HG02938 (cell line): ENCODE measurements at regions not wholly inside any gene's neighbourhood (a gene's known extent, or its start where the extent isn't known, plus 50 kb on each side); places are given as distances from the start of the nearest gene placed in this dataset.
"Not testable (repeated sequence)": the region's sequence is repeated elsewhere in the genome, so short reads cannot be mapped to it uniquely, and the experiment has no call there.

Source experiments
- ATAC-seq: cut with Tn5 transposase; IDR thresholded peaks from one replicate; pipeline ENCODE4 v1.9.1; 2021; ENCODE audit warnings: mild to moderate bottlenecking, moderate library complexity; ENCODE audit not compliant: unreplicated experiment

- no peak for ATAC-seq
Measured at GRCh38 chr4:23117826-23118225, 425.1 kb downstream of the GBA3 start.

- ATAC-seq, result no peak
Measured at GRCh38 chr4:23114538-23114937, 421.8 kb downstream of the GBA3 start.

- ATAC-seq, result no peak
Measured at GRCh38 chr4:23113104-23113503, 420.4 kb downstream of the GBA3 start.

GRCh38 chr4:23106516-23106915 is 413.8 kb downstream of the GBA3 start:
- ATAC-seq, result no peak

- no peak for ATAC-seq
Measured at GRCh38 chr4:23105759-23106370, 413.1 kb downstream of the GBA3 start.

GRCh38 chr4:23097251-23097650 is 404.5 kb downstream of the GBA3 start:
- no peak for ATAC-seq

GRCh38 chr4:23091711-23092110 is 399.0 kb downstream of the GBA3 start:
- no peak for ATAC-seq

GRCh38 chr4:23085249-23085568 is 392.5 kb downstream of the GBA3 start:
- no peak for ATAC-seq

GRCh38 chr4:23084559-23085248 is 392.0 kb downstream of the GBA3 start:
- no peak for ATAC-seq

- ATAC-seq, result no peak
Measured at GRCh38 chr4:23083391-23083790, 390.7 kb downstream of the GBA3 start.

GRCh38 chr4:23080171-23080570 is 387.4 kb downstream of the GBA3 start:
- ATAC-seq, result not testable (repeated sequence)

GRCh38 chr4:23070848-23071570 is 378.3 kb downstream of the GBA3 start:
- ATAC-seq, result no peak

- no peak for ATAC-seq
Measured at GRCh38 chr4:23068756-23069155, 376.0 kb downstream of the GBA3 start.

- ATAC-seq, result no peak
Measured at GRCh38 chr4:23068287-23068686, 375.6 kb downstream of the GBA3 start.

- no peak for ATAC-seq
Measured at GRCh38 chr4:23062188-23062587, 369.5 kb downstream of the GBA3 start.

- ATAC-seq, result no peak
Measured at GRCh38 chr4:23061431-23061830, 368.7 kb downstream of the GBA3 start.

- ATAC-seq, result no peak
Measured at GRCh38 chr4:23060776-23061175, 368.0 kb downstream of the GBA3 start.

- no peak for ATAC-seq
Measured at GRCh38 chr4:23058165-23058776, 365.5 kb downstream of the GBA3 start.

- no peak for ATAC-seq
Measured at GRCh38 chr4:23041501-23041900, 348.8 kb downstream of the GBA3 start.

- ATAC-seq, result no peak
Measured at GRCh38 chr4:23040539-23040938, 347.8 kb downstream of the GBA3 start.

- no peak for ATAC-seq
Measured at GRCh38 chr4:23039818-23040217, 347.1 kb downstream of the GBA3 start.
